ENCODE measurements at regions not wholly inside any gene's neighbourhood (a gene's known extent, or its start where the extent isn't known, plus 50 kb on each side); places are given as distances from the start of the nearest gene placed in this dataset.
"Not testable (repeated sequence)": the region's sequence is repeated elsewhere in the genome, so short reads cannot be mapped to it uniquely, and the experiment has no call there.

- no peaks in the 10 kb centered on the region for H3K9me3 ChIP-seq
These were observed 115.8 kb upstream of the HAND1 start for GRCh38 chr5:154593796-154594195.

GRCh38 chr5:154593071-154593470 is 115.0 kb upstream of the HAND1 start:
- DNase-seq = no peak
- Histone ChIP-seq H3K27ac (no peak overlapping the region), H3K4me3 (no peak overlapping the region), H3K36me3 (no peaks in the 10 kb centered on the region), H3K9me3 (no peaks in the 10 kb centered on the region), H3K27me3 (replicated peaks in 1 of 7) (peaks cover 0 to 15% (median 0%) of the 10 kb centered on the region in 7 donors), H3K4me1 (no peaks in the 10 kb centered on the region)
- intact Hi-C loops (cut with DNase I; ENCODE audit: low total_unique reads) = no loop called here
- no peak for TF ChIP-seq CTCF (IDR thresholded peaks at IDR 0.05 in 8 of 11, conservative IDR thresholded peaks at IDR 0.05 in 3 of 11)
- TF ChIP-seq POLR2A (IDR thresholded peaks at IDR 0.05) = no peak
- TF ChIP-seq POLR2AphosphoS5 (IDR thresholded peaks at IDR 0.05) = no peak
- 67 to 86% (median 73%) methylated on average over 3 of the region's 3 CpGs for WGBS, 5 donors

More at GRCh38 chr5:154593796-154594195, 115.8 kb upstream of the HAND1 start:
- Histone ChIP-seq H3K4me1 (no peaks in the 10 kb centered on the region), H3K27ac (no peak overlapping the region), H3K27me3 (replicated peaks in 1 of 7) (peaks cover 0 to 20% (median 0%) of the 10 kb centered on the region in 7 donors), H3K4me3 (no peak overlapping the region), H3K36me3 (no peaks in the 10 kb centered on the region)
- intact Hi-C loops (cut with DNase I; ENCODE audit: low total_unique reads) = no loop called here
- TF ChIP-seq POLR2AphosphoS5 (IDR thresholded peaks at IDR 0.05) (no peak), POLR2A (IDR thresholded peaks at IDR 0.05) (no peak), CTCF (IDR thresholded peaks at IDR 0.05 in 8 of 11, conservative IDR thresholded peaks at IDR 0.05 in 3 of 11) (no peak)
- no peak for DNase-seq

GRCh38 chr5:154590093-154590724 is 112.2 kb upstream of the HAND1 start:
- Histone ChIP-seq H3K27ac (no peak overlapping the region), H3K4me1 (no peaks in the 10 kb centered on the region), H3K36me3 (no peaks in the 10 kb centered on the region), H3K9me3 (no peaks in the 10 kb centered on the region), H3K27me3 (replicated peaks in 1 of 7) (peaks cover 0 to 17% (median 0%) of the 10 kb centered on the region in 7 donors), H3K4me3 (no peak overlapping the region)
- DNase-seq = no peak
- TF ChIP-seq POLR2AphosphoS5 (IDR thresholded peaks at IDR 0.05) (no peak), CTCF (IDR thresholded peaks at IDR 0.05 in 8 of 11, conservative IDR thresholded peaks at IDR 0.05 in 3 of 11) (no peak), POLR2A (IDR thresholded peaks at IDR 0.05) (no peak)
- intact Hi-C loops (cut with DNase I; ENCODE audit: low total_unique reads) = no loop called here
- WGBS, 5 donors = 68 to 92% (median 79%) methylated on average over 4 of the region's 4 CpGs

- Histone ChIP-seq H3K4me3 (no peak overlapping the region), H3K36me3 (no peaks in the 10 kb centered on the region), H3K9me3 (no peaks in the 10 kb centered on the region), H3K27me3 (replicated peaks in 1 of 7) (peaks cover 0 to 24% (median 0%) of the 10 kb centered on the region in 7 donors), H3K4me1 (no peaks in the 10 kb centered on the region), H3K27ac (no peak overlapping the region)
- TF ChIP-seq POLR2AphosphoS5 (IDR thresholded peaks at IDR 0.05) (no peak), CTCF (IDR thresholded peaks at IDR 0.05 in 8 of 11, conservative IDR thresholded peaks at IDR 0.05 in 3 of 11) (no peak), POLR2A (IDR thresholded peaks at IDR 0.05) (no peak)
- intact Hi-C loops (cut with DNase I; ENCODE audit: low total_unique reads) = no loop called here
- WGBS, 5 donors = 68 to 84% (median 78%) methylated on average over 4 of the region's 4 CpGs
- DNase-seq = no peak
These were observed 111.5 kb upstream of the HAND1 start for GRCh38 chr5:154589511-154589910.

- intact Hi-C loops (cut with DNase I; ENCODE audit: low total_unique reads); H3K27ac ChIP-seq: not testable (repeated sequence)
These were observed 110.9 kb upstream of the HAND1 start for GRCh38 chr5:154588833-154589425.

More at GRCh38 chr5:154588833-154589425, 110.9 kb upstream of the HAND1 start:
- not testable (repeated sequence) for H3K36me3 ChIP-seq, H3K9me3 ChIP-seq, H3K4me1 ChIP-seq, H3K4me3 ChIP-seq, DNase-seq
- WGBS, 5 donors = 79 to 88% (median 83%) methylated on average over 5 to 7 of the region's 7 CpGs
- H3K27me3 ChIP-seq (replicated peaks in 1 of 7) = peaks cover 0 to 29% (median 0%) of the 10 kb centered on the region in 7 donors

Measured in spleen (tissue), 11 donors.